ENCODE measurements at regions not wholly inside any gene's neighbourhood (a gene's known extent, or its start where the extent isn't known, plus 50 kb on each side); places are given as distances from the start of the nearest gene placed in this dataset.

DNA sequence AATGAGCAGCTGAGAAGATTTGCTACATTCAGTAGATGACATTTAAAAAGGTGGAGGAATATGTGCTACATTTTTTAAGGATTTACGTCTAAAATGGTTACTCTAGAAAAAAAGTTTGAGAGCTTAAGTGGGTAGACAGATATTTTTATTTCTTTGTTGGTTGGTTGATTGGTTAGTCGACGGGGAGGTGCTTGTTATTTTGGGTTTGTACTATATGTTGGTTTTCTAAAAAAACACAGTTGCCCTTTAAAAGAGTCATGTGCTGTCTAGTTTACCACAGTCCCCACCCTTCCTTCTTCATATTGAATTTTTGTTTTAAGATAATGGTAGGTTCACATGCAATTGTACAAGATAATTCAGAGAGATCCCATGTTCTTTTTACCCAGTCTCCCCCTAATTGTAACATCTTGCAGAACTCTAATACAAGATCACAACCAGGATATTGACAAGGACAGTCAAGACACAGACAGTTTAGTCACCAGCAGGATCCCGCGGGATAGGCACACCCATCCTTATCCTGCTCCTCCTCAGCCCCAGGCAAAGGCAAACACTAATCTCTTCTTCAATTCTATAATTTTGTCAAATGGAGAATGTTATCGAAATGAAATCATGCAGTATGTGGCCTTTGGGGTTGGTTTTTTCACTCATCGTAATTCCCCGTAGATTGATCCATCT is 171.4 kb downstream of the FOXO1 start:
- TF ChIP-seq CBFB (CRISPR knock-in tag; IDR thresholded peaks at IDR 0.05) (no peak), MTA3 (IDR thresholded peaks at IDR 0.05; ENCODE audit: borderline replicate concordance) (no peak)
- TF ChIP-seq, protein P1, sequence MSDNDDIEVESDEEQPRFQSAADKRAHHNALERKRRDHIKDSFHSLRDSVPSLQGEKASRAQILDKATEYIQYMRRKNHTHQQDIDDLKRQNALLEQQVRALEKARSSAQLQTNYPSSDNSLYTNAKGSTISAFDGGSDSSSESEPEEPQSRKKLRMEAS (CRISPR knock-in tag; IDR thresholded peaks at IDR 0.05): no peak
